OCI-LY1 (cell line): ENCODE measurements at regions not wholly inside any gene's neighbourhood (a gene's known extent, or its start where the extent isn't known, plus 50 kb on each side); places are given as distances from the start of the nearest gene placed in this dataset.

ENCODE experiments used
- H2AFZ ChIP-seq: fragments of 200-600 bp; sonication (generic), shearing (Covaris generic); 2 replicates; pipeline ENCODE4 v1.6.0; 2014; ENCODE audit warnings: antibody characterized with exemption, mild to moderate bottlenecking, low read length
- H3F3A ChIP-seq: fragments of 200-600 bp; sonication (generic), shearing (Covaris generic); 2 replicates; pipeline ENCODE4 v1.6.0; 2014; ENCODE audit warnings: mild to moderate bottlenecking, antibody characterized with exemption, low read length, moderate library complexity; ENCODE audit not compliant: insufficient read depth
- H3K27ac ChIP-seq: fragments of 200-600 bp; sonication (generic); 2 replicates; pipeline ENCODE4 v1.5.1; 2014; ENCODE audit warnings: low read length, mixed run types, mild to moderate bottlenecking, low read depth; ENCODE audit not compliant: poor library complexity, severe bottlenecking
- H3K27me3 ChIP-seq: fragments of 200-600 bp; sonication (generic); 2 replicates; pipeline ENCODE4 v1.6.0; 2014; ENCODE audit warnings: antibody characterized with exemption, mild to moderate bottlenecking, low read length, moderate library complexity; ENCODE audit not compliant: insufficient read depth
- H3K36me3 ChIP-seq: fragments of 200-600 bp; sonication (generic); 2 replicates; pipeline ENCODE4 v1.6.1; 2014; ENCODE audit warnings: mild to moderate bottlenecking, antibody characterized with exemption, low read length, moderate library complexity, mixed read lengths; ENCODE audit not compliant: insufficient read depth
- H3K4me1 ChIP-seq: fragments of 200-600 bp; sonication (generic); 2 replicates; pipeline ENCODE4 v1.5.1; 2014; ENCODE audit warnings: mild to moderate bottlenecking, low read length, moderate library complexity; ENCODE audit not compliant: insufficient read depth, severe bottlenecking
- H3K4me2 ChIP-seq: fragments of 200-600 bp; sonication (generic), shearing (Covaris generic); 2 replicates; pipeline ENCODE4 v1.6.1; 2014; ENCODE audit warnings: low read length
- H3K4me3 ChIP-seq: fragments of 200-600 bp; sonication (generic); 2 replicates; pipeline ENCODE4 v1.5.1; 2014; ENCODE audit warnings: low read length, low read depth, mild to moderate bottlenecking, mixed read lengths; ENCODE audit not compliant: poor library complexity, severe bottlenecking
- H3K79me2 ChIP-seq: fragments of 200-600 bp; shearing (Covaris generic); 2 replicates; pipeline ENCODE4 v1.6.1; 2016; ENCODE audit warnings: mixed run types, low read length, mixed read lengths; ENCODE audit not compliant: insufficient read depth
- H3K9ac ChIP-seq: fragments of 200-600 bp; sonication (generic), shearing (Covaris generic); 2 replicates; pipeline ENCODE4 v1.6.1; 2014; ENCODE audit warnings: mild to moderate bottlenecking, low read length, mixed read lengths
- H3K9me2 ChIP-seq: fragments of 200-600 bp; sonication (generic), shearing (Covaris generic); 2 replicates; pipeline ENCODE4 v1.6.1; 2014; ENCODE audit warnings: low read depth, mild to moderate bottlenecking, low read length, mixed read lengths
- H3K9me3 ChIP-seq: fragments of 200-600 bp; shearing (Covaris generic); 2 replicates; pipeline ENCODE4 v1.6.1; 2014; ENCODE audit warnings: low read length, mixed read lengths
- H4K20me1 ChIP-seq: fragments of 200-600 bp; sonication (generic), shearing (Covaris generic); 2 replicates; pipeline ENCODE4 v1.6.0; 2016; ENCODE audit warnings: mild to moderate bottlenecking, low read length; ENCODE audit not compliant: insufficient read depth
- EZH2 ChIP-seq: fragments of 200-600 bp; sonication (generic), shearing (Covaris generic); IDR thresholded peaks from 2 replicates; pipeline ENCODE4 v1.8.0; 2017; ENCODE audit warnings: borderline replicate concordance, mixed run types, mild to moderate bottlenecking, antibody characterized with exemption, low read length, moderate library complexity, mixed read lengths
- TF ChIP-seq, protein P1 (sequence below): fragments of 200-600 bp; sonication (generic), shearing (Covaris generic); IDR thresholded peaks from 2 replicates; pipeline ENCODE4 v1.5.1; 2017; ENCODE audit warnings: mild to moderate bottlenecking, antibody characterized with exemption, low read length, moderate library complexity, mixed read lengths

GRCh38 chr4:164621886-164622521 is 131.9 kb upstream of the SMIM31 start:
- no peaks in the 10 kb centered on the region for H3K36me3 ChIP-seq
- no peaks in the 10 kb centered on the region for H3K9me2 ChIP-seq
- H4K20me1 ChIP-seq: no peaks in the 10 kb centered on the region
- no peak for TF ChIP-seq EZH2
- TF ChIP-seq, protein P1, sequence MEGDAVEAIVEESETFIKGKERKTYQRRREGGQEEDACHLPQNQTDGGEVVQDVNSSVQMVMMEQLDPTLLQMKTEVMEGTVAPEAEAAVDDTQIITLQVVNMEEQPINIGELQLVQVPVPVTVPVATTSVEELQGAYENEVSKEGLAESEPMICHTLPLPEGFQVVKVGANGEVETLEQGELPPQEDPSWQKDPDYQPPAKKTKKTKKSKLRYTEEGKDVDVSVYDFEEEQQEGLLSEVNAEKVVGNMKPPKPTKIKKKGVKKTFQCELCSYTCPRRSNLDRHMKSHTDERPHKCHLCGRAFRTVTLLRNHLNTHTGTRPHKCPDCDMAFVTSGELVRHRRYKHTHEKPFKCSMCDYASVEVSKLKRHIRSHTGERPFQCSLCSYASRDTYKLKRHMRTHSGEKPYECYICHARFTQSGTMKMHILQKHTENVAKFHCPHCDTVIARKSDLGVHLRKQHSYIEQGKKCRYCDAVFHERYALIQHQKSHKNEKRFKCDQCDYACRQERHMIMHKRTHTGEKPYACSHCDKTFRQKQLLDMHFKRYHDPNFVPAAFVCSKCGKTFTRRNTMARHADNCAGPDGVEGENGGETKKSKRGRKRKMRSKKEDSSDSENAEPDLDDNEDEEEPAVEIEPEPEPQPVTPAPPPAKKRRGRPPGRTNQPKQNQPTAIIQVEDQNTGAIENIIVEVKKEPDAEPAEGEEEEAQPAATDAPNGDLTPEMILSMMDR: no peak
- H3K4me2 ChIP-seq: no peak overlapping the region
- no peaks in the 10 kb centered on the region for H3K9me3 ChIP-seq
- H3F3A ChIP-seq: no peaks in the 10 kb centered on the region
- H3K27ac ChIP-seq: no peak overlapping the region
- H3K4me3 ChIP-seq: no peak overlapping the region
- no peaks in the 10 kb centered on the region for H3K79me2 ChIP-seq
- no peaks in the 10 kb centered on the region for H3K27me3 ChIP-seq
- H3K9ac ChIP-seq: no peak overlapping the region
- H3K4me1 ChIP-seq: no peaks in the 10 kb centered on the region
- no peak overlapping the region for H2AFZ ChIP-seq

- Histone ChIP-seq H3F3A (no peaks in the 10 kb centered on the region), H3K36me3 (no peaks in the 10 kb centered on the region), H2AFZ (no peak overlapping the region), H3K4me2 (no peak overlapping the region), H4K20me1 (no peaks in the 10 kb centered on the region), H3K27ac (no peak overlapping the region), H3K9me2 (no peaks in the 10 kb centered on the region), H3K27me3 (no peaks in the 10 kb centered on the region), H3K79me2 (no peaks in the 10 kb centered on the region), H3K4me1 (no peaks in the 10 kb centered on the region), H3K9ac (no peak overlapping the region), H3K4me3 (no peak overlapping the region), H3K9me3 (no peaks in the 10 kb centered on the region)
- TF ChIP-seq, protein P1: no peak
- no peak for TF ChIP-seq EZH2
These were observed 130.8 kb upstream of the SMIM31 start for GRCh38 chr4:164623099-164623498.

- Histone ChIP-seq H3F3A (no peaks in the 10 kb centered on the region), H3K9ac (no peak overlapping the region), H3K79me2 (no peaks in the 10 kb centered on the region), H3K36me3 (no peaks in the 10 kb centered on the region), H3K27me3 (no peaks in the 10 kb centered on the region), H3K9me2 (no peaks in the 10 kb centered on the region), H3K4me3 (no peak overlapping the region), H2AFZ (no peak overlapping the region), H3K9me3 (no peaks in the 10 kb centered on the region), H3K27ac (no peak overlapping the region), H4K20me1 (no peaks in the 10 kb centered on the region), H3K4me2 (no peak overlapping the region), H3K4me1 (no peaks in the 10 kb centered on the region)
- TF ChIP-seq EZH2: no peak
- TF ChIP-seq, protein P1: no peak
These were observed 114.9 kb upstream of the SMIM31 start for GRCh38 chr4:164639001-164639400.
